Globus pallidus (tissue), 1 donor: ENCODE measurements at regions not wholly inside any gene's neighbourhood (a gene's known extent, or its start where the extent isn't known, plus 50 kb on each side); places are given as distances from the start of the nearest gene placed in this dataset.

Source experiments
- DNase-seq: peaks from one replicate; pipeline ENCODE4 v3.0.0-alpha.2; 2015; ENCODE audit warnings: low spot score

- DNase-seq: no peak
These were observed 146.6 kb downstream of the TLR5 start for GRCh38 chr1:222996310-222996975.

- DNase-seq: no peak
These were observed 142.4 kb downstream of the TLR5 start for GRCh38 chr1:223000632-223001031.

- DNase-seq: no peak
These were observed 141.1 kb downstream of the TLR5 start for GRCh38 chr1:223001653-223002634.

GRCh38 chr1:223003549-223003948 lies 139.5 kb downstream of the TLR5 start:
- no peak for DNase-seq

- no peak for DNase-seq
These were observed 136.7 kb downstream of the TLR5 start for GRCh38 chr1:223006371-223006770.

GRCh38 chr1:223006917-223007648 lies 136.0 kb downstream of the TLR5 start:
- DNase-seq: no peak

- DNase-seq: no peak
These were observed 135.1 kb downstream of the TLR5 start for GRCh38 chr1:223007935-223008334.

- DNase-seq: no peak
These were observed 134.2 kb downstream of the TLR5 start for GRCh38 chr1:223008808-223009207.

- no peak for DNase-seq
These were observed 133.6 kb downstream of the TLR5 start for GRCh38 chr1:223009406-223009805.

GRCh38 chr1:223010582-223011504 lies 132.2 kb downstream of the TLR5 start:
- DNase-seq: no peak

GRCh38 chr1:223011505-223011856 lies 131.6 kb downstream of the TLR5 start:
- DNase-seq: no peak

GRCh38 chr1:223012176-223012788 lies 130.8 kb downstream of the TLR5 start:
- no peak for DNase-seq

- no peak for DNase-seq
These were observed 130.1 kb downstream of the TLR5 start for GRCh38 chr1:223012938-223013337.

GRCh38 chr1:223014142-223014873 lies 128.7 kb downstream of the TLR5 start:
- no peak for DNase-seq

- DNase-seq: no peak
These were observed 126.7 kb downstream of the TLR5 start for GRCh38 chr1:223016381-223016780.

- DNase-seq: no peak
These were observed 126.2 kb downstream of the TLR5 start for GRCh38 chr1:223016890-223017289.

- no peak for DNase-seq
These were observed 125.8 kb downstream of the TLR5 start for GRCh38 chr1:223017291-223017690.

GRCh38 chr1:223018534-223018933 lies 124.5 kb downstream of the TLR5 start:
- no peak for DNase-seq

GRCh38 chr1:223019256-223019655 lies 123.8 kb downstream of the TLR5 start:
- no peak for DNase-seq

GRCh38 chr1:223020770-223021169 lies 122.3 kb downstream of the TLR5 start:
- no peak for DNase-seq
